Muscle layer of colon (tissue), 2 donors: ENCODE measurements at regions not wholly inside any gene's neighbourhood (a gene's known extent, or its start where the extent isn't known, plus 50 kb on each side); places are given as distances from the start of the nearest gene placed in this dataset.

Experiments used
- H3K27ac ChIP-seq: one replicate; pipeline ENCODE4 v1.7.0; 2013; ENCODE audit warnings: low read depth, mild to moderate bottlenecking, low read length, moderate library complexity
- H3K27me3 ChIP-seq, 2 donors: one replicate each; pipeline ENCODE4 v1.7.0; 2013; ENCODE audit warnings: low read length in 2 of 2, mild to moderate bottlenecking in 2 of 2; ENCODE audit not compliant: insufficient read depth in 2 of 2, control insufficient read depth in 1 of 2
- H3K36me3 ChIP-seq: one replicate; pipeline ENCODE4 v1.7.0; 2013; ENCODE audit warnings: mild to moderate bottlenecking, low read length; ENCODE audit not compliant: insufficient read depth
- H3K4me1 ChIP-seq: one replicate; pipeline ENCODE4 v1.7.0; 2013; ENCODE audit warnings: mild to moderate bottlenecking, low read length; ENCODE audit not compliant: insufficient read depth
- H3K4me3 ChIP-seq, 2 donors: one replicate each; pipeline ENCODE4 v1.7.0; 2013; ENCODE audit warnings: low read length in 2 of 2, low read depth in 1 of 2, mild to moderate bottlenecking in 1 of 2, moderate library complexity in 1 of 2
- H3K9ac ChIP-seq: one replicate; pipeline ENCODE4 v1.7.0; 2013; ENCODE audit warnings: low read length
- H3K9me3 ChIP-seq: one replicate; pipeline ENCODE4 v1.7.0; 2013; ENCODE audit warnings: mild to moderate bottlenecking, low read length
- donor health status: abdominal sarcoma.
- donor health status: Adenocarcinoma of cecum.

- Histone ChIP-seq H3K27ac (no peak overlapping the region), H3K4me1 (peaks cover 5% of the 10 kb centered on the region), H3K9me3 (no peaks in the 10 kb centered on the region), H3K36me3 (no peaks in the 10 kb centered on the region), H3K4me3 (no peak overlapping the region), H3K9ac (no peak overlapping the region), H3K27me3 (no peaks in the 10 kb centered on the region)
These were observed 239.7 kb upstream of the ZNF507 start for GRCh38 chr19:32105527-32106310.

GRCh38 chr19:32122258-32122657 lies 223.2 kb upstream of the ZNF507 start:
- no peaks in the 10 kb centered on the region for H3K9me3 ChIP-seq
- H3K4me3 ChIP-seq = no peak overlapping the region
- no peaks in the 10 kb centered on the region for H3K4me1 ChIP-seq
- no peaks in the 10 kb centered on the region for H3K36me3 ChIP-seq
- no peak overlapping the region for H3K9ac ChIP-seq
- H3K27ac ChIP-seq = no peak overlapping the region
- H3K27me3 ChIP-seq = no peaks in the 10 kb centered on the region

GRCh38 chr19:32123355-32123940 lies 222.0 kb upstream of the ZNF507 start:
- no peak overlapping the region for H3K4me3 ChIP-seq
- H3K9me3 ChIP-seq = no peaks in the 10 kb centered on the region
- H3K27me3 ChIP-seq = no peaks in the 10 kb centered on the region
- H3K4me1 ChIP-seq = no peaks in the 10 kb centered on the region
- no peak overlapping the region for H3K27ac ChIP-seq
- no peak overlapping the region for H3K9ac ChIP-seq
- no peaks in the 10 kb centered on the region for H3K36me3 ChIP-seq

- H3K4me3 ChIP-seq = no peak overlapping the region
- no peak overlapping the region for H3K9ac ChIP-seq
- H3K4me1 ChIP-seq = peaks cover 8% of the 10 kb centered on the region
- H3K27ac ChIP-seq = no peak overlapping the region
- H3K36me3 ChIP-seq = no peaks in the 10 kb centered on the region
- no peaks in the 10 kb centered on the region for H3K9me3 ChIP-seq
- no peaks in the 10 kb centered on the region for H3K27me3 ChIP-seq
These were observed 220.8 kb upstream of the ZNF507 start for GRCh38 chr19:32124585-32124984.

GRCh38 chr19:32129141-32129540 lies 216.3 kb upstream of the ZNF507 start:
- no peak overlapping the region for H3K9ac ChIP-seq
- no peaks in the 10 kb centered on the region for H3K36me3 ChIP-seq
- no peak overlapping the region for H3K27ac ChIP-seq

GRCh38 chr19:32130332-32130731 lies 215.1 kb upstream of the ZNF507 start:
- H3K4me1 ChIP-seq = peaks cover 24% of the 10 kb centered on the region
- H3K36me3 ChIP-seq = no peaks in the 10 kb centered on the region
- H3K27me3 ChIP-seq = no peaks in the 10 kb centered on the region
- H3K9me3 ChIP-seq = no peaks in the 10 kb centered on the region
- H3K9ac ChIP-seq = no peak overlapping the region
- H3K27ac ChIP-seq = no peak overlapping the region
- H3K4me3 ChIP-seq = no peak overlapping the region

More at GRCh38 chr19:32129141-32129540, 216.3 kb upstream of the ZNF507 start:
- H3K27me3 ChIP-seq = no peaks in the 10 kb centered on the region
- H3K9me3 ChIP-seq = no peaks in the 10 kb centered on the region
- no peak overlapping the region for H3K4me3 ChIP-seq
- H3K4me1 ChIP-seq = peaks cover 24% of the 10 kb centered on the region

GRCh38 chr19:32131005-32131404 lies 214.4 kb upstream of the ZNF507 start:
- H3K4me3 ChIP-seq = no peak overlapping the region
- H3K27ac ChIP-seq = no peak overlapping the region
- peaks cover 24% of the 10 kb centered on the region for H3K4me1 ChIP-seq
- H3K9me3 ChIP-seq = no peaks in the 10 kb centered on the region
- no peaks in the 10 kb centered on the region for H3K27me3 ChIP-seq
- no peaks in the 10 kb centered on the region for H3K36me3 ChIP-seq
- no peak overlapping the region for H3K9ac ChIP-seq

- no peak overlapping the region for H3K4me3 ChIP-seq
- no peaks in the 10 kb centered on the region for H3K9me3 ChIP-seq
- no peaks in the 10 kb centered on the region for H3K27me3 ChIP-seq
- H3K9ac ChIP-seq = no peak overlapping the region
- peaks cover 13% of the 10 kb centered on the region for H3K4me1 ChIP-seq
- no peaks in the 10 kb centered on the region for H3K36me3 ChIP-seq
- no peak overlapping the region for H3K27ac ChIP-seq
These were observed 207.0 kb upstream of the ZNF507 start for GRCh38 chr19:32138416-32138815.

GRCh38 chr19:32141840-32142511 lies 203.4 kb upstream of the ZNF507 start:
- Histone ChIP-seq H3K4me3 (no peak overlapping the region), H3K9me3 (no peaks in the 10 kb centered on the region), H3K36me3 (no peaks in the 10 kb centered on the region), H3K27me3 (no peaks in the 10 kb centered on the region), H3K27ac (no peak overlapping the region), H3K9ac (no peak overlapping the region), H3K4me1 (peaks cover 13% of the 10 kb centered on the region)

GRCh38 chr19:32146664-32147063 lies 198.7 kb upstream of the ZNF507 start:
- no peaks in the 10 kb centered on the region for H3K27me3 ChIP-seq
- no peak overlapping the region for H3K9ac ChIP-seq
- H3K36me3 ChIP-seq = no peaks in the 10 kb centered on the region
- H3K9me3 ChIP-seq = no peaks in the 10 kb centered on the region
- no peak overlapping the region for H3K4me3 ChIP-seq
- H3K4me1 ChIP-seq = peaks cover 13% of the 10 kb centered on the region
- no peak overlapping the region for H3K27ac ChIP-seq

- Histone ChIP-seq H3K4me3 (no peak overlapping the region), H3K9ac (no peak overlapping the region), H3K36me3 (no peaks in the 10 kb centered on the region), H3K4me1 (no peaks in the 10 kb centered on the region), H3K27me3 (no peaks in the 10 kb centered on the region), H3K27ac (no peak overlapping the region), H3K9me3 (no peaks in the 10 kb centered on the region)
These were observed 194.8 kb upstream of the ZNF507 start for GRCh38 chr19:32150605-32151004.
